K562 (cell line): ENCODE measurements at regions not wholly inside any gene's neighbourhood (a gene's known extent, or its start where the extent isn't known, plus 50 kb on each side); places are given as distances from the start of the nearest gene placed in this dataset.

Experiments
- ATAC-seq: fragments of 200-7000 bp; cut with Tn5 transposase; 3 replicates; pipeline ENCODE4 v1.9.1; 2020; ENCODE audit warnings: moderate library complexity
- BruUV-seq: library from RNA; stranded (reverse); fragments of 400-500 nt; replicated peaks from 2 replicates; lab custom pipeline; 2021; lab: Mats Ljungman, UMichigan
- CTCF ChIA-PET: fragments of 300-600 bp; formaldehyde crosslinking; extraction: SDS; loops from one replicate; lab custom pipeline; 2021; ENCODE audit warnings: low intra/inter-chr PET ratio; lab: Yijun Ruan, JAX
- POLR2A ChIA-PET: fragments of 300-600, 350-650 bp; sonication (Branson Sonifier 250); formaldehyde crosslinking; extraction: SDS; loops from one replicate; lab custom pipeline; 2021; ENCODE audit warnings: antibody characterized with exemption, inconsistent platforms; lab: Yijun Ruan, JAX
- DNase-seq, 4 experiments: peaks; one replicate each; pipeline versions ENCODE4 v3.0.0 to v3.0.0-alpha.2; 2011 to 2018; ENCODE audit warnings: low spot score in 3 of 4, mixed read lengths in 3 of 4; ENCODE audit errors: extremely low read depth in 1 of 4
- FAIRE-seq: peaks from 2 replicates; lab custom pipeline; 2011; peaks lifted over from hg19 to GRCh38; lab: Jason Lieb, UNC
- H2AFZ ChIP-seq: 2 replicates; pipeline ENCODE4 v1.6.0; 2011; ENCODE audit warnings: low read depth, low read length, control low read depth, inconsistent platforms
- H3K27ac ChIP-seq: fragments of 200-600 bp; 3 replicates; pipeline ENCODE4 v1.8.0; 2011; ENCODE audit warnings: low read depth, mild to moderate bottlenecking, control low read depth, inconsistent platforms, low read length, moderate library complexity, mixed read lengths; ENCODE audit errors: extremely low read depth
- H3K27me3 ChIP-seq, 2 experiments: fragments of 300-600 bp in 1 of 2; 2 replicates in 1 of 2; 3 replicates in 1 of 2; pipeline versions ENCODE4 v1.6.0 to v1.8.0; 2011; ENCODE audit warnings: inconsistent platforms in 2 of 2, low read length in 2 of 2, mild to moderate bottlenecking in 1 of 2, mixed read lengths in 1 of 2, moderate library complexity in 1 of 2; ENCODE audit not compliant: control insufficient read depth in 2 of 2, insufficient read depth in 2 of 2
- H3K36me3 ChIP-seq: fragments of 300-600 bp; 3 replicates; pipeline ENCODE4 v1.8.0; 2011; ENCODE audit warnings: mild to moderate bottlenecking, low read length, inconsistent platforms; ENCODE audit not compliant: control insufficient read depth, insufficient read depth
- H3K4me1 ChIP-seq, 2 experiments: fragments of 200-600 bp in 1 of 2; replicated peaks in 1 of 2; 2 replicates in 1 of 2; 3 replicates in 1 of 2; pipeline versions ENCODE4 v1.5.1 to v1.8.0; 2011; ENCODE audit warnings: inconsistent platforms in 2 of 2, low read length in 2 of 2, mild to moderate bottlenecking in 1 of 2, mixed read lengths in 1 of 2, moderate library complexity in 1 of 2; ENCODE audit not compliant: control insufficient read depth in 2 of 2, insufficient read depth in 2 of 2
- H3K4me2 ChIP-seq: 2 replicates; pipeline ENCODE4 v1.6.1; 2011; ENCODE audit warnings: low read length, control low read depth, inconsistent platforms, mixed read lengths; ENCODE audit not compliant: insufficient read depth
- H3K4me3 ChIP-seq: fragments of 200-600 bp; sonication (generic), shearing (Covaris generic); 2 replicates; pipeline ENCODE4 v1.5.1; 2016; ENCODE audit warnings: control low read depth, inconsistent platforms
- H3K79me2 ChIP-seq: fragments of 200-600 bp; 3 replicates; pipeline ENCODE4 v1.8.0; 2011; ENCODE audit warnings: low read length, inconsistent platforms; ENCODE audit not compliant: control insufficient read depth, insufficient read depth
- H3K9ac ChIP-seq, 2 experiments: 2 replicates each; pipeline versions ENCODE4 v1.6.0 to v1.6.1; 2011; ENCODE audit warnings: low read depth in 2 of 2, low read length in 2 of 2, control low read depth in 1 of 2, inconsistent platforms in 1 of 2, mild to moderate bottlenecking in 1 of 2, mixed read lengths in 1 of 2; ENCODE audit not compliant: insufficient read depth in 1 of 2
- H3K9me1 ChIP-seq: one replicate; pipeline ENCODE4 v1.6.0; 2011; ENCODE audit warnings: inconsistent platforms, mild to moderate bottlenecking, low read length, moderate library complexity; ENCODE audit not compliant: control insufficient read depth, insufficient read depth
- H3K9me3 ChIP-seq: replicated peaks from 2 replicates; pipeline ENCODE4 v1.5.1; 2011; ENCODE audit warnings: low read depth, low read length, inconsistent platforms; ENCODE audit not compliant: control insufficient read depth, insufficient read depth
- H4K20me1 ChIP-seq: replicated peaks from 2 replicates; pipeline ENCODE4 v1.6.1; 2011; ENCODE audit warnings: low read length, inconsistent platforms, mixed read lengths; ENCODE audit not compliant: control insufficient read depth, insufficient read depth
- DIDO1 ChIP-seq: fragments of 450-650 bp; IDR thresholded peaks from 2 replicates; pipeline ENCODE4 v1.6.1; 2016; ENCODE audit warnings: low read depth, missing biosample characterization, missing genetic modification characterization
- GTF2A2 ChIP-seq: IDR thresholded peaks from 2 replicates; pipeline ENCODE4 v1.6.1; 2016; ENCODE audit warnings: mild to moderate bottlenecking, missing genetic modification characterization, missing compliant biosample characterization
- IRF2 ChIP-seq: sonication (generic); formaldehyde crosslinking; IDR thresholded peaks from 2 replicates; pipeline ENCODE4 v1.8.1; 2022; ENCODE audit warnings: mild to moderate bottlenecking, missing genetic modification reagents
- MEIS2 ChIP-seq: fragments of 450-650 bp; IDR thresholded peaks from 2 replicates; pipeline ENCODE4 v1.6.1; 2014; ENCODE audit warnings: mild to moderate bottlenecking; ENCODE audit not compliant: partially characterized antibody
- NFATC3 ChIP-seq: fragments of 450-650 bp; IDR thresholded peaks from 2 replicates; pipeline ENCODE4 v1.6.1; 2017; ENCODE audit warnings: mild to moderate bottlenecking
- NR4A1 ChIP-seq, 2 experiments: fragments of 250-450 bp in 1 of 2; fragments of 450-650 bp in 1 of 2; sonication (Bioruptor Pico) in 1 of 2; IDR thresholded peaks; 2 replicates each; pipeline versions ENCODE4 v1.4.0 to v1.6.1; 2016 to 2020; ENCODE audit warnings: mild to moderate bottlenecking in 2 of 2, missing compliant biosample characterization in 1 of 2, missing genetic modification characterization in 1 of 2, moderate library complexity in 1 of 2
- POLR2AphosphoS2 ChIP-seq: IDR thresholded peaks from 2 replicates; pipeline ENCODE4 v1.6.1; 2012; ENCODE audit warnings: low read length, improper control_type of control experiment
- PPARD ChIP-seq: fragments of 250-450 bp; sonication (Bioruptor Pico); IDR thresholded peaks from 2 replicates; pipeline ENCODE4 v1.8.0; 2022; ENCODE audit warnings: inconsistent platforms, mild to moderate bottlenecking, moderate library complexity
- RBM39 ChIP-seq: fragments of 200-400 bp; formaldehyde crosslinking; optimal IDR thresholded peaks from 2 replicates; pipeline ENCODE3; 2018; ENCODE audit warnings: low read depth, low read length
- TAF15 ChIP-seq: fragments of 200-400 bp; formaldehyde crosslinking; IDR thresholded peaks from 2 replicates; pipeline ENCODE4 v1.6.1; 2017; ENCODE audit warnings: mild to moderate bottlenecking, low read depth, low read length, moderate library complexity
- TCF7 ChIP-seq: sonication (generic); IDR thresholded peaks from 2 replicates; pipeline ENCODE4 v1.6.1; 2016; ENCODE audit warnings: antibody characterized with exemption, borderline replicate concordance
- WHSC1 ChIP-seq: IDR thresholded peaks from one replicate; pipeline ENCODE4 v1.6.1; 2012; ENCODE audit warnings: low read length, control low read depth, inconsistent platforms
- ZKSCAN1 ChIP-seq: fragments of 150-350 bp; IDR thresholded peaks from 2 replicates; pipeline ENCODE4 v1.6.1; 2016; ENCODE audit warnings: low read depth, low read length
- ZKSCAN3 ChIP-seq: fragments of 250-450 bp; sonication (Bioruptor Pico); IDR thresholded peaks from 2 replicates; pipeline ENCODE4 v1.4.0; 2020
- ZNF146 ChIP-seq: IDR thresholded peaks from one replicate; pipeline ENCODE4 v1.6.1; 2018; ENCODE audit warnings: missing compliant biosample characterization; ENCODE audit not compliant: unreplicated experiment
- ZNF217 ChIP-seq: sonication (generic); formaldehyde crosslinking; IDR thresholded peaks from 2 replicates; pipeline ENCODE4 v1.8.0; 2022; ENCODE audit warnings: mild to moderate bottlenecking, missing genetic modification reagents
- ZNF695 ChIP-seq: fragments of 450-650 bp; formaldehyde crosslinking; IDR thresholded peaks from 2 replicates; pipeline ENCODE4 v1.4.0; 2020; ENCODE audit warnings: mild to moderate bottlenecking, moderate library complexity
- WGBS: fragments of 100-300 bp; shearing (Covaris generic); methylation state at CpG from one replicate; pipeline ENCODE4 v1.1.6; 2016; ENCODE audit warnings: low coverage, mixed read lengths; ENCODE audit not compliant: insufficient coverage; ENCODE audit errors: missing lambda C conversion rate; 5-methylcytosine and 5-hydroxymethylcytosine counted together
- in situ Hi-C: fragments of 300-500 bp; cut with MboI; formaldehyde crosslinking; loops from 4 replicates; pipeline ENCODE4 v1.15.0; 2018; ENCODE audit warnings: inconsistent platforms, mixed read lengths
- intact Hi-C: fragments of 100-400 bp; cut with micrococcal nuclease; formaldehyde crosslinking; loops from 2 replicates; pipeline ENCODE4 v1.14.2; 2022
- TF ChIP-seq, protein P1 (sequence below): fragments of 450-650 bp; IDR thresholded peaks from 2 replicates; pipeline ENCODE4 v1.6.1; 2018; ENCODE audit warnings: mild to moderate bottlenecking, low read depth; ENCODE audit not compliant: partially characterized antibody

DNA sequence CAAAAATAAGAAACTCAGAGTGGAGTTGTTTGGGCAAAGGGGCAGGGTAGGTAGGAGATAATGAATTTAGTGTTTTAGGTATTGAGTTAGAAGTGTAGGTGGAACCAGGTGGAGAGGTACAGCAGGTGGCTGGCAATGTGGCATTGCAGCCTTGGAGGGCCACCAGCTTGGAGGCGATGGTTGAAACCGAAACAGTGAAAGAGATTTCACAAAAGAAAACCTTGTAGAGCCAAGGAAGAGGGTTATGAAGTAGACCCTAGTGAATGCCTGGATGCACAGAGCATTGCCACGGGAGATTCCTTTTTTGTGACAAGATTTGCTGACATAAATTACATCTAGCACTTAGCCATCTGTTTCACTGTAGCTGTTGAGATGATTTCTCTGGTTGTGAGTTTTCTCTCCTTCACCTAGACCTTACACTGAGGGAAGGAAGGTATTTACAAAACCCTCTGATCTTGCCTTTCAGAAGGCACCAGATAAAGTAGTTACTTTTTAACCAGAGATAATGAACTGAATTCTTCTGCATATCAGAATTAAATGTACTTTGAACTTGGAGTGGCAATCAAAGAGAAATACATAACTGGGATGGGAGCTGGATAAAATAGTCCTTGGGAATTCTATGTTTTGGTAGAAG, 104.1 kb upstream of the CASK start (continued):
- TF ChIP-seq TCF7, result no peak
- TF ChIP-seq GTF2A2 (tag), result no peak
- TF ChIP-seq ZNF146 (CRISPR knock-in tag), result no peak
- no peak for TF ChIP-seq RBM39
- no peak for TF ChIP-seq NFATC3
- TF ChIP-seq WHSC1, result no peak
- TF ChIP-seq, all 486 proteins: peak for 0

DNA sequence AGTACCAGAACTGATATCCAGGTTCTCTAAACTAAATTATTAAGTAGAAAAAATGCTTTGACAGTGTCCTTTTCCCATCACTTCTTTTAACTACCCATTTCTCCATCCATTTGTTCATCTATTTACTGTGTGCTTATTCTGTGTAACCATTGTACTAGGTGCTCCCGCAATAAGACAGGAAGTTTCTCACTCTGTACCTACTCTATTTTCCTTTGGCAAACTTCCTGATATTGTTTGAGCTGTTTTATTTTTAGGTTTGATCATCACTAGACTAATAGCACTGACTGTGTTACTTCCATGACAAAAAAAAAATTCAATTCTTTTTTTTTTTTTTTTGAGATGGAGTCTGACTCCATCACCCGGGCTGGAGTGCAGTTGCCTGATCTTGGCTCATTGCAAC, 102.5 kb upstream of the CASK start:
- no peaks in the 10 kb centered on the region for H3K9me3 ChIP-seq
- no peaks in the 10 kb centered on the region for H3K4me1 ChIP-seq
- 0% methylated on average over 2 of the region's 2 CpGs for WGBS
- no peak overlapping the region for H3K4me3 ChIP-seq
- in situ Hi-C loops, result no loop called here
- no peaks in the 10 kb centered on the region for H3K36me3 ChIP-seq
- no peaks in the 10 kb centered on the region for H4K20me1 ChIP-seq
- no peak for FAIRE-seq
- ChIA-PET CTCF (no interaction called here), POLR2A (no interaction called here)
- ATAC-seq, result no peak
- intact Hi-C loops, result no loop called here
- no peak overlapping the region for H3K9ac ChIP-seq
- TF ChIP-seq ZNF695 (no peak), ZKSCAN1 (no peak), PPARD (CRISPR knock-in tag) (no peak), ZKSCAN3 (CRISPR knock-in tag) (no peak), TAF15 (no peak), POLR2AphosphoS2 (no peak), MEIS2 (no peak), NR4A1 (CRISPR knock-in tag; IDR thresholded peaks at IDR 0.05) (no peak), NR4A1 (tag; IDR thresholded peaks at IDR 0.05) (no peak), ZNF217 (CRISPR knock-in tag) (no peak), DIDO1 (tag) (no peak), IRF2 (CRISPR knock-in tag) (no peak)
- TF ChIP-seq, protein P1, sequence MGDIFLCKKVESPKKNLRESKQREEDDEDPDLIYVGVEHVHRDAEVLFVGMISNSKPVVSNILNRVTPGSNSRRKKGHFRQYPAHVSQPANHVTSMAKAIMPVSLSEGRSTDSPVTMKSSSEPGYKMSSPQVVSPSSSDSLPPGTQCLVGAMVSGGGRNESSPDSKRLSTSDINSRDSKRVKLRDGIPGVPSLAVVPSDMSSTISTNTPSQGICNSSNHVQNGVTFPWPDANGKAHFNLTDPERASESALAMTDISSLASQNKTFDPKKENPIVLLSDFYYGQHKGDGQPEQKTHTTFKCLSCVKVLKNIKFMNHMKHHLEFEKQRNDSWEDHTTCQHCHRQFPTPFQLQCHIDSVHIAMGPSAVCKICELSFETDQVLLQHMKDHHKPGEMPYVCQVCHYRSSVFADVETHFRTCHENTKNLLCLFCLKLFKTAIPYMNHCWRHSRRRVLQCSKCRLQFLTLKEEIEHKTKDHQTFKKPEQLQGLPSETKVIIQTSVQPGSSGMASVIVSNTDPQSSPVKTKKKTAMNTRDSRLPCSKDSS, result no peak
- no peak overlapping the region for H3K27ac ChIP-seq
- H3K79me2 ChIP-seq, result no peaks in the 10 kb centered on the region
- no peak for DNase-seq
- no peaks in the 10 kb centered on the region for H3K27me3 ChIP-seq
- BruUV-seq, result no TSS peak
- no peaks in the 10 kb centered on the region for H3K9me1 ChIP-seq
- no peak overlapping the region for H2AFZ ChIP-seq
- H3K4me2 ChIP-seq, result no peak overlapping the region
